Neural cell (in vitro differentiated cells): ENCODE measurements at regions not wholly inside any gene's neighbourhood (a gene's known extent, or its start where the extent isn't known, plus 50 kb on each side); places are given as distances from the start of the nearest gene placed in this dataset.

Source experiments
- H2AFZ ChIP-seq: fragments of 200-600, 300-800 bp; sonication (generic), shearing (Covaris generic); 2 replicates; pipeline ENCODE4 v1.6.0; 2014; ENCODE audit warnings: low read depth, mild to moderate bottlenecking, antibody characterized with exemption, low read length, moderate library complexity
- H3F3A ChIP-seq: fragments of 200-600 bp; shearing (Covaris generic); 2 replicates; pipeline ENCODE4 v1.6.1; 2016; ENCODE audit warnings: mild to moderate bottlenecking, moderate library complexity, mixed read lengths, antibody characterized with exemption, low read length; ENCODE audit not compliant: insufficient read depth, poor library complexity, severe bottlenecking
- H3K27ac ChIP-seq: fragments of 200-600, 300-800 bp; sonication (generic), shearing (Covaris generic); 2 replicates; pipeline ENCODE4 v1.5.1; 2014; ENCODE audit warnings: mild to moderate bottlenecking, low read length, moderate library complexity
- H3K27me3 ChIP-seq: fragments of 300-800, 200-600 bp; sonication (generic), shearing (Covaris generic); 2 replicates; pipeline ENCODE4 v1.6.0; 2014; ENCODE audit warnings: mild to moderate bottlenecking, low read depth, low read length, moderate library complexity; ENCODE audit not compliant: insufficient read depth
- H3K36me3 ChIP-seq: fragments of 300-800, 200-600 bp; sonication (generic), shearing (Covaris generic); 2 replicates; pipeline ENCODE4 v1.5.1; 2014; ENCODE audit warnings: mild to moderate bottlenecking, antibody characterized with exemption, low read length, moderate library complexity; ENCODE audit not compliant: insufficient read depth
- H3K4me2 ChIP-seq: fragments of 300-800, 200-600 bp; sonication (generic), shearing (Covaris generic); 2 replicates; pipeline ENCODE4 v1.6.0; 2014; ENCODE audit warnings: mild to moderate bottlenecking, low read length
- H3K4me3 ChIP-seq: fragments of 300-800, 200-600 bp; sonication (generic), shearing (Covaris generic); 2 replicates; pipeline ENCODE4 v1.5.1; 2014; ENCODE audit warnings: mild to moderate bottlenecking, low read length, moderate library complexity
- H3K79me2 ChIP-seq: fragments of 200-600 bp; shearing (Covaris generic); replicated peaks from 2 replicates; pipeline ENCODE4 v1.6.0; 2014; ENCODE audit warnings: mild to moderate bottlenecking, low read length, moderate library complexity; ENCODE audit not compliant: insufficient read depth
- H3K9ac ChIP-seq: fragments of 300-800, 200-600 bp; sonication (generic), shearing (Covaris generic); 2 replicates; pipeline ENCODE4 v1.6.1; 2016; ENCODE audit warnings: mild to moderate bottlenecking, low read length, mixed read lengths
- H3K9me2 ChIP-seq: fragments of 200-600 bp; shearing (Covaris generic); 2 replicates; pipeline ENCODE4 v1.6.1; 2016; ENCODE audit warnings: mild to moderate bottlenecking, low read length, mixed read lengths; ENCODE audit not compliant: insufficient read depth
- H3K9me3 ChIP-seq: fragments of 200-600, 300-800 bp; sonication (generic), shearing (Covaris generic); 2 replicates; pipeline ENCODE4 v1.6.1; 2016; ENCODE audit warnings: mild to moderate bottlenecking, mixed run types, low read length, moderate library complexity, mixed read lengths
- H4K20me1 ChIP-seq: fragments of 200-600 bp; shearing (Covaris generic); 2 replicates; pipeline ENCODE4 v1.6.1; 2016; ENCODE audit warnings: mild to moderate bottlenecking, mixed run types; ENCODE audit not compliant: insufficient read depth
- CTCF ChIP-seq: fragments of 450-650 bp; IDR thresholded peaks from 2 replicates; pipeline ENCODE4 v1.5.1; 2014; ENCODE audit warnings: antibody characterized with exemption, mild to moderate bottlenecking, moderate library complexity; ENCODE audit not compliant: poor library complexity, severe bottlenecking
- EP300 ChIP-seq: fragments of 450-650 bp; conservative IDR thresholded peaks from 2 replicates; pipeline ENCODE4 v1.6.1; 2014; ENCODE audit warnings: antibody characterized with exemption, mild to moderate bottlenecking, moderate library complexity; ENCODE audit not compliant: poor library complexity, severe bottlenecking
- EZH2 ChIP-seq: fragments of 200-600, 300-800 bp; shearing (Covaris generic), sonication (generic); IDR thresholded peaks from 2 replicates; pipeline ENCODE4 v1.6.1; 2014; ENCODE audit warnings: antibody characterized with exemption, low read length, borderline replicate concordance, mild to moderate bottlenecking; ENCODE audit not compliant: insufficient read depth, poor library complexity, severe bottlenecking
- MXI1 ChIP-seq: fragments of 450-650 bp; conservative IDR thresholded peaks from 2 replicates; pipeline ENCODE4 v1.6.1; 2014; ENCODE audit warnings: antibody characterized with exemption, mild to moderate bottlenecking; ENCODE audit not compliant: poor library complexity, severe bottlenecking
- POLR2AphosphoS5 ChIP-seq: IDR thresholded peaks from 2 replicates; pipeline ENCODE4 v1.6.1; 2012
- RAD21 ChIP-seq: fragments of 450-650 bp; conservative IDR thresholded peaks from 2 replicates; pipeline ENCODE4 v1.6.1; 2014; ENCODE audit warnings: antibody characterized with exemption, mild to moderate bottlenecking, moderate library complexity
- REST ChIP-seq: IDR thresholded peaks from 2 replicates; pipeline ENCODE4 v1.6.1; 2012; ENCODE audit warnings: borderline replicate concordance
- SMC3 ChIP-seq: fragments of 450-650 bp; conservative IDR thresholded peaks from 2 replicates; pipeline ENCODE4 v1.6.1; 2014; ENCODE audit warnings: antibody characterized with exemption, mild to moderate bottlenecking, moderate library complexity; ENCODE audit not compliant: poor library complexity
- TAF1 ChIP-seq: IDR thresholded peaks from 2 replicates; pipeline ENCODE4 v1.6.1; 2012; ENCODE audit warnings: low read depth

DNA sequence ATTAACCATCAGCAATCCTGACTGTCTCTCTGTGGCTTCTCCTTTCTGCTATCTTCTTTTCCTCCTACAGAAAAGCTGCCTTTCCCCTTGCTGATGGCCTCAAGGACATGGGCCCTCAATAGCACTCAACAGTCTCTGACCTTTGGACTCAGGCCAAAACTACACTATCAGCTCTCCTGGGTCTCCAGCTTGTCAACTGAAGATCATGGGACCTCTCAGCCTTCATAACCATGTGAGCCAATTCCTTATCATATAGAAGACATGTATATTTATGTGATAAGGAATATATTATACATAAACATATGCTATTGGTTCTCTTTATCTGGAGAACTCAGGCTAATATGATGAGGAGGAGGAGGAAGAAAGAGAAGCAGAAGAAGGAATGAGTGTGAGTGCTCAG, 91.8 kb upstream of the GJB5 start:
- Histone ChIP-seq H4K20me1 (no peaks in the 10 kb centered on the region), H3K4me3 (no peak overlapping the region)

GRCh38 chr1:34668063-34668462, 86.8 kb upstream of the GJB5 start:
- Histone ChIP-seq H3K27ac (no peak overlapping the region), H2AFZ (no peak overlapping the region), H3K27me3 (no peaks in the 10 kb centered on the region), H3K9me2 (no peaks in the 10 kb centered on the region), H3K4me2 (no peak overlapping the region), H3K9ac (no peak overlapping the region), H3K9me3 (peaks cover 7% of the 10 kb centered on the region), H4K20me1 (no peaks in the 10 kb centered on the region), H3K4me3 (no peak overlapping the region), H3K79me2 (no peaks in the 10 kb centered on the region), H3K36me3 (no peaks in the 10 kb centered on the region), H3F3A (no peaks in the 10 kb centered on the region)
- TF ChIP-seq RAD21 (no peak), SMC3 (no peak), EZH2 (no peak), TAF1 (no peak), MXI1 (no peak), EP300 (no peak)

More for the DNA sequence above, 91.8 kb upstream of the GJB5 start:
- Histone ChIP-seq H3K36me3 (no peaks in the 10 kb centered on the region), H3F3A (no peaks in the 10 kb centered on the region), H2AFZ (no peak overlapping the region), H3K9me3 (no peaks in the 10 kb centered on the region), H3K4me2 (no peak overlapping the region), H3K27ac (no peak overlapping the region), H3K9me2 (no peaks in the 10 kb centered on the region), H3K27me3 (no peaks in the 10 kb centered on the region), H3K9ac (no peak overlapping the region), H3K79me2 (no peaks in the 10 kb centered on the region)
- no peak for TF ChIP-seq REST
- TF ChIP-seq TAF1: no peak
- TF ChIP-seq EP300: no peak
- no peak for TF ChIP-seq MXI1
- TF ChIP-seq CTCF: no peak
- TF ChIP-seq EZH2: no peak
- no peak for TF ChIP-seq RAD21

DNA sequence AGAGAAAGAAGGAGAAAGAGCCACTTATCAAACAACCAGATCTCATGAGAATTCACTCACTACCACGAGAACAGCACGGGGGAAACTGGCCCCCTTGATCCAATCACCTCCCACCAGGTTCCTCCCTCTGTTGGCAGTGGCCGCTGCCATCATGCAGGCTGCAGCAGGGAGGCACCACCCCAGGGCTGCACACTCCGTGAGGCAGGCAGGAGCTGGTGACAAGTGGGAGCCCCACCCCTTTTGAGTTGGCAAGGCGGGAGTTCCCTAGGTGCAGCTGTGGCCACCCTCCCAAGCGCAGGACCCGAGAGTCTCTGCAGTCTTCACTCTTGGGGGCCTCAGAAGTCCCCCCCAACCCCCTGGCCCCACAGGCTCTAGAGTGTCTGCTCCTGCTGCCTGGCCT, 83.9 kb upstream of the GJB5 start:
- Histone ChIP-seq H3K4me2 (no peak overlapping the region), H3K9me3 (peaks cover 7% of the 10 kb centered on the region), H3F3A (no peaks in the 10 kb centered on the region), H3K9me2 (no peaks in the 10 kb centered on the region), H3K27ac (no peak overlapping the region), H3K27me3 (no peaks in the 10 kb centered on the region), H3K79me2 (no peaks in the 10 kb centered on the region), H3K36me3 (no peaks in the 10 kb centered on the region), H4K20me1 (no peaks in the 10 kb centered on the region), H3K9ac (no peak overlapping the region), H2AFZ (no peak overlapping the region), H3K4me3 (no peak overlapping the region)
- TF ChIP-seq RAD21: no peak
- TF ChIP-seq TAF1: no peak
- no peak for TF ChIP-seq REST
- no peak for TF ChIP-seq CTCF
- TF ChIP-seq EP300: no peak
- no peak for TF ChIP-seq EZH2
- TF ChIP-seq POLR2AphosphoS5: no peak
- no peak for TF ChIP-seq SMC3
- TF ChIP-seq MXI1: no peak
